Upper lobe of left lung (tissue), 4 donors: ENCODE measurements at regions not wholly inside any gene's neighbourhood (a gene's known extent, or its start where the extent isn't known, plus 50 kb on each side); places are given as distances from the start of the nearest gene placed in this dataset.

Source experiments
- CTCF ChIP-seq, 6 experiments: fragments of 450-650 bp in 4 of 6; fragments of 200-600 bp in 2 of 6; sonication (generic) in 2 of 6; IDR thresholded peaks; one replicate each; pipeline ENCODE4 v1.5.1; 2016 to 2019; ENCODE audit warnings: antibody characterized with exemption in 6 of 6
- EP300 ChIP-seq, 4 donors: sonication (generic); formaldehyde crosslinking; IDR thresholded peaks; one replicate each; pipeline ENCODE4 v1.5.1; 2017; ENCODE audit warnings: antibody characterized with exemption in 4 of 4, control low read depth in 2 of 4

- no peak for TF ChIP-seq EP300 (IDR thresholded peaks at IDR 0.05)
- no peak for TF ChIP-seq CTCF (IDR thresholded peaks at IDR 0.05)
Observed at GRCh38 chr19:33953023-33953422, 156.4 kb downstream of the KCTD15 start.
